Epithelial cell of proximal tubule (primary cell): ENCODE measurements at regions not wholly inside any gene's neighbourhood (a gene's known extent, or its start where the extent isn't known, plus 50 kb on each side); places are given as distances from the start of the nearest gene placed in this dataset.

Source experiments
- DNase-seq: peaks from one replicate; pipeline ENCODE4 v3.0.0-alpha.2; 2011; ENCODE audit warnings: low read depth
- H3K4me3 ChIP-seq: 2 replicates; pipeline ENCODE4 v1.5.1; 2011; ENCODE audit warnings: low read depth, mild to moderate bottlenecking, low read length
- TF ChIP-seq, protein P1 (sequence below): conservative IDR thresholded peaks from 2 replicates; pipeline ENCODE4 v1.5.1; 2012; ENCODE audit warnings: low read depth, mild to moderate bottlenecking, low read length

DNA sequence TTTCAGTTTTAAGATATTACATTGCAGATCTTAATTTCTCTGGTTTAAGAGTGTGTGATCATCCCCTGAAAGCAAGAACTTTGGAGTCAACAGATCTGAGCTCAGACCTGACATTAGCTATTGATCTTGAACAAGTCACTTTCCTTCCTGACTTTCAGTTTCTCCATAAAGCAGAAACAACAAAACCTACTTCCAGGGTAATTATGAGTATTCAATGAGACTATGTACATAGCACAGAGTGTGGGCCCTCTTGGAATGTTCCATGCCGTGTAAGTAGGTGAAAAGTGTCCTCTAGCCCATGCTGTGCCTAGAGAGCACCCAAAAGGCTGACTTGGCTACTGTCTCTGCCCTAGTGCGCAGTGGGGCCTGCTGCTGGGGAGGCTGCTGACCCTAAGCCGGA lies 188.0 kb upstream of the RPL34 start:
- DNase-seq, result no peak
- H3K4me3 ChIP-seq, result no peak overlapping the region
- TF ChIP-seq, protein P1, sequence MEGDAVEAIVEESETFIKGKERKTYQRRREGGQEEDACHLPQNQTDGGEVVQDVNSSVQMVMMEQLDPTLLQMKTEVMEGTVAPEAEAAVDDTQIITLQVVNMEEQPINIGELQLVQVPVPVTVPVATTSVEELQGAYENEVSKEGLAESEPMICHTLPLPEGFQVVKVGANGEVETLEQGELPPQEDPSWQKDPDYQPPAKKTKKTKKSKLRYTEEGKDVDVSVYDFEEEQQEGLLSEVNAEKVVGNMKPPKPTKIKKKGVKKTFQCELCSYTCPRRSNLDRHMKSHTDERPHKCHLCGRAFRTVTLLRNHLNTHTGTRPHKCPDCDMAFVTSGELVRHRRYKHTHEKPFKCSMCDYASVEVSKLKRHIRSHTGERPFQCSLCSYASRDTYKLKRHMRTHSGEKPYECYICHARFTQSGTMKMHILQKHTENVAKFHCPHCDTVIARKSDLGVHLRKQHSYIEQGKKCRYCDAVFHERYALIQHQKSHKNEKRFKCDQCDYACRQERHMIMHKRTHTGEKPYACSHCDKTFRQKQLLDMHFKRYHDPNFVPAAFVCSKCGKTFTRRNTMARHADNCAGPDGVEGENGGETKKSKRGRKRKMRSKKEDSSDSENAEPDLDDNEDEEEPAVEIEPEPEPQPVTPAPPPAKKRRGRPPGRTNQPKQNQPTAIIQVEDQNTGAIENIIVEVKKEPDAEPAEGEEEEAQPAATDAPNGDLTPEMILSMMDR, result no peak

DNA sequence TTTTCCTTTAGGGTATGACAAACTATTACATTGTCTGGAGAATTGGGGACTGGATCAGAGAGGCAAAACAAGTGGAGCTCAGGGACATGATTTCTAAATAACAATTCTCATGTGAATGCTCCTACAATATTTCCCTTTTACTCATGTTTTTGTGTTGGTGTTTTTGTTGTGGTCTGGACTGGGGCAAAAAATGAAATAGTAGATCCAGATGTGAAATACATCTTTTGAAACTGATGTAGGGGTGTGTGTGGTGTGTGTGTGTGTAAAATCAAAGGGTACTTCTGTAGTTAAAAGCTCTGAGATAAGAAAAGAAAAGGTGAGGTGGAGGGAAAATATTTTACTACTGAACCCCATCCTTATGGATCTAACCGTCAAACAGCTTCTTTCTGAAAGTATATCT lies 188.4 kb upstream of the RPL34 start:
- no peak overlapping the region for H3K4me3 ChIP-seq
- TF ChIP-seq, protein P1, result no peak
- no peak for DNase-seq

DNA sequence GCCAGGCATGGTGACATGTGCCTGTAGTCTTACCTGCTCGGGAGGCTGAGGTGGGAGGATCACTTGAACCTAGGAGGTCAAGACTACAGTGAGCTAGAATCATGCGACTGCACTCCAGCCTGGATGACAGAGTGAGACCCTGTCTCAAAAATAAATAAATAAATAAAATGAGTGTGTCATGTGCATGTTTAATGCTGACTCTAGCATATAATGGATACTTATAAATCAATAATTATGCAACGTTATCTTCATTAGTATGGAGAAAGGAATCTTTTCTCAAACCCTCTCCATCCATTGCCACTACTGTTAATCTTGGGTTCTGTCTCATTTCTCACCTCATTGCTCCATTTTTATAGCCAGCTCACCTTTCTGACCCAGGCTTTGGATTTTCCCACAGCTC lies 189.5 kb upstream of the RPL34 start:
- TF ChIP-seq, protein P1, result no peak
- no peak overlapping the region for H3K4me3 ChIP-seq
- DNase-seq, result no peak

DNA sequence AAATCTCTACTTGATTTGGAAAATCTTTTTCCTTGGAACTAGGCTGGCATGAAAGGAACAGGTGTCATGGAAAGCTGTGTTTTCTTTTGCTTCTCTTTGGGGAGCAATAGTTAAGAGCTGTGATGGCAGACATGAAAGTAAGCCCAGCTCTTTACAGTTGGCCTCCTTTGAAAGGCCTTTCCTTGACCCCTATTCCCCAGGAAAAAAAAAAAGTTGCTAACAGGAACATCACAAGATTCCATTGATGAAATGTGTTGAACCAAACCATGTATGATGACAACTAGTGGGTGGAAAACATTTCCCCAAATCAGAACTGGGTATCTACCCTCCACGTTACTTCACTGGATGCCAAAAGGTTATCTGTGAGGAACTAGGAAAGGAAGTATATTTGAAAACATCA lies 190.7 kb upstream of the RPL34 start:
- DNase-seq, result no peak
- TF ChIP-seq, protein P1, result no peak
- no peak overlapping the region for H3K4me3 ChIP-seq

DNA sequence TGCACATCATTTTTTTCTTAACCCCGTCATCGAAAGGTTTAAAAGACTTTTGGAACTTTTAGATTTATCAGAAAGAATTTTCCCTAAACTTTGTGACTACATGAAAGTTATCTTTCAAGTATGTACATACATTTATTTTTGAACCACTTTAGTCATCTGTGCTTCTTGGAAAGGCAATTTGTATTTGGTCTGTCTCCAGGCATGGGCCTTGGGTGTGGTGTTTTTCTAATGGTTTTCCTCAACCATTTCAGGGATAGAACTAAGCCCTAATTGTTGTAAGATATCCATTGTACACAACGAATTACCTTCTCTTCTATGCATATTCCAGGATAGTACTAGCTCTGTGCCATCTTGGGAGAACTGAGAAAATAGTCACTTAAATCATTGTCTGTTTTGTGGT lies 191.5 kb upstream of the RPL34 start:
- TF ChIP-seq, protein P1, result no peak
- DNase-seq, result no peak
- no peak overlapping the region for H3K4me3 ChIP-seq

DNA sequence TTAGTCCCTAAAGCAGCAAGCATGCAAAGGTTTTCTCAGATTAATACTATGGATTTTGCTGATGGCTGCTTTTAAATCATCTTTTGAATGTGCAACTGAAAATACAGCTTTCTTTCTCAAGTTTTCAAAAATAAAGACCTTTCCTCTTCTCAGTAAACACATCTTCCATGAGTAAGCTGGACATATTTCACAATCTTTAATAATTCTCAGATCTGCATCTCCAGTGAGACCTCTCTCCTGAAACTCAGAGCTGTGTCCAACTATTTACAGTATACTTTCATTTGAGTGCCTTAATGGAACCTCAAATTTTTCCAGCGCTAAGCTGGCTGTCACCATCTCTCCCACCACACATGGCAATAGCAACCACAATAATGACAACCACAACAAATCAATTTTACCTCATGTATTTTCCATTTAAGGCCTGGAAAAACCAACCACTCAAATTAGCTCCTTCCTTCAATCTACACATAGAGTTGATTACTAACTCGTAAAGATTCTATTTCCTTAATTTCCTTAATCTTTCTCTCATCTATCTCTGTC lies 192.4 kb upstream of the RPL34 start:
- no peak for DNase-seq
- TF ChIP-seq, protein P1, result no peak
- H3K4me3 ChIP-seq, result no peak overlapping the region

DNA sequence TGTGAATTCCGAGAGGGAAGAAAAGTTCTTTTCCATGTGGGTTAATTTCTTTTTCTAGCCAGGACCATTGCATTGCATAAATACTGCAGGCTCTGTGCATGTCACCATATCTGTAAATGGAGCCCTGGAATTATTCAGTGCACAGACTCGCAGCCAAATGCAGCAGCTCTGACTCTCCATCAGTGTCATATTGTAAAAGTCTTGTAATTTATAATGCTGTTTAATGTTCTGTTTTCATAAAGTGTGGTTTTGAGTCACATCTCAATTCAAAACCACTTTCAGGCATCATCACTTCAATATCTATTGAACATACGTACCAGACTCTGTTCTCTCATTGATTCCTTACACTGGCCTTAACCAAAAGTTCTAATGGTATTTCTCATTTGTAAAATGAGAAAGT lies 193.9 kb upstream of the RPL34 start:
- no peak for DNase-seq
- H3K4me3 ChIP-seq, result no peak overlapping the region
- TF ChIP-seq, protein P1, result no peak
